VCaP (cell line): ENCODE measurements at regions not wholly inside any gene's neighbourhood (a gene's known extent, or its start where the extent isn't known, plus 50 kb on each side); places are given as distances from the start of the nearest gene placed in this dataset.

Experiments
- H3K27ac ChIP-seq: fragments of 450-650 bp; 2 replicates; pipeline ENCODE4 v1.5.1; 2017
- CTCF ChIP-seq: fragments of 450-650 bp; conservative IDR thresholded peaks from 2 replicates; pipeline ENCODE4 v1.5.1; 2017; ENCODE audit warnings: mild to moderate bottlenecking, moderate library complexity

GRCh38 chr1:31507676-31508530 is 68.4 kb upstream of the TINAGL1 start:
- no peak overlapping the region for H3K27ac ChIP-seq
- TF ChIP-seq CTCF = no peak

GRCh38 chr1:31509124-31510072 is 66.9 kb upstream of the TINAGL1 start:
- TF ChIP-seq CTCF = no peak
- no peak overlapping the region for H3K27ac ChIP-seq

- TF ChIP-seq CTCF = no peak
- H3K27ac ChIP-seq = no peak overlapping the region
Observed at GRCh38 chr1:31510304-31510703, 66.0 kb upstream of the TINAGL1 start.

- H3K27ac ChIP-seq = no peak overlapping the region
- no peak for TF ChIP-seq CTCF
Observed at GRCh38 chr1:31510853-31511789, 65.2 kb upstream of the TINAGL1 start.

- no peak overlapping the region for H3K27ac ChIP-seq
Observed at GRCh38 chr1:31511848-31512615, 64.3 kb upstream of the TINAGL1 start.

GRCh38 chr1:31514117-31514516 is 62.2 kb upstream of the TINAGL1 start:
- no peak for TF ChIP-seq CTCF
- H3K27ac ChIP-seq = no peak overlapping the region

More at GRCh38 chr1:31511848-31512615, 64.3 kb upstream of the TINAGL1 start:
- no peak for TF ChIP-seq CTCF
